B cell (primary cell): ENCODE measurements at regions not wholly inside any gene's neighbourhood (a gene's known extent, or its start where the extent isn't known, plus 50 kb on each side); places are given as distances from the start of the nearest gene placed in this dataset.

Experiments used
- ATAC-seq: fragments of 200-7000 bp; cut with Tn5 transposase; one replicate; pipeline ENCODE4 v1.10.0; 2021; ENCODE audit warnings: low read depth, mild to moderate bottlenecking, moderate number of reproducible peaks, moderate library complexity
- CTCF ChIA-PET: fragments of 350-600 bp; sonication (Branson Sonifier 250); formaldehyde crosslinking; loops from one replicate; lab custom pipeline; 2021; ENCODE audit warnings: antibody characterized with exemption, inconsistent platforms; lab: Charles Lee
- POLR2A ChIA-PET: fragments of 350-600 bp; sonication (Branson Sonifier 250); formaldehyde crosslinking; loops from one replicate; lab custom pipeline; 2021; ENCODE audit warnings: antibody characterized with exemption; lab: Charles Lee
- DNase-seq: peaks from one replicate; pipeline ENCODE4 v3.0.0; 2013
- H2AFZ ChIP-seq: 2 replicates; pipeline ENCODE4 v1.6.1; 2012; ENCODE audit warnings: mild to moderate bottlenecking, low read depth, low read length; ENCODE audit not compliant: insufficient read depth, poor library complexity, severe bottlenecking
- H3K27ac ChIP-seq, 2 donors: 1 replicate in 1 of 2; 2 replicates in 1 of 2; pipeline ENCODE4 v1.5.1; 2012 to 2013; ENCODE audit warnings: low read length in 2 of 2, mild to moderate bottlenecking in 2 of 2, moderate library complexity in 1 of 2
- H3K27me3 ChIP-seq, 4 experiments: fragments of 200-600 bp in 1 of 4; sonication (generic) in 1 of 4; replicated peaks in 1 of 4; 1 replicate in 2 of 4; 2 replicates in 2 of 4; pipeline versions ENCODE4 v1.6.1 to v1.7.0; 2013 to 2016; ENCODE audit warnings: low read length in 3 of 4, mild to moderate bottlenecking in 2 of 4, mixed read lengths in 1 of 4, moderate library complexity in 1 of 4; ENCODE audit not compliant: insufficient read depth in 4 of 4, control insufficient read depth in 3 of 4; ENCODE audit errors: control extremely low read depth in 1 of 4
- H3K36me3 ChIP-seq, 2 experiments: replicated peaks in 1 of 2; 1 replicate in 1 of 2; 2 replicates in 1 of 2; pipeline versions ENCODE4 v1.6.1 to v1.7.1; 2013; ENCODE audit warnings: low read length in 1 of 2; ENCODE audit not compliant: insufficient read depth in 2 of 2, control insufficient read depth in 1 of 2; ENCODE audit errors: control extremely low read depth in 1 of 2, extremely low read depth in 1 of 2
- H3K4me1 ChIP-seq, 2 donors: fragments of 200-600 bp in 1 of 2; sonication (generic) in 1 of 2; 1 replicate in 1 of 2; 2 replicates in 1 of 2; pipeline versions ENCODE4 v1.5.1 to v1.6.1; 2013 to 2017; ENCODE audit warnings: low read length in 2 of 2; ENCODE audit not compliant: control insufficient read depth in 2 of 2, insufficient read depth in 2 of 2
- H3K4me2 ChIP-seq: replicated peaks from 2 replicates; pipeline ENCODE3; 2012; ENCODE audit warnings: mild to moderate bottlenecking, low read depth, low read length; ENCODE audit not compliant: poor library complexity, severe bottlenecking
- H3K4me3 ChIP-seq, 5 experiments: fragments of 200-600 bp in 1 of 5; sonication (generic) in 1 of 5; 1 replicate in 3 of 5; 2 replicates in 2 of 5; pipeline versions ENCODE4 v1.5.1 to v1.7.0; 2011 to 2016; ENCODE audit warnings: low read length in 4 of 5, mild to moderate bottlenecking in 4 of 5, low read depth in 2 of 5, control low read depth in 1 of 5, moderate library complexity in 1 of 5; ENCODE audit not compliant: insufficient read depth in 1 of 5; ENCODE audit errors: control extremely low read depth in 1 of 5, extremely low read depth in 1 of 5
- H3K79me2 ChIP-seq: fragments of 200-600 bp; sonication (generic); one replicate; pipeline ENCODE4 v1.6.0; 2016; ENCODE audit warnings: low read length; ENCODE audit not compliant: control insufficient read depth, insufficient read depth
- H3K9ac ChIP-seq: fragments of 200-600 bp; sonication (generic); 2 replicates; pipeline ENCODE4 v1.6.1; 2017; ENCODE audit warnings: mild to moderate bottlenecking, low read length, moderate library complexity
- H3K9me3 ChIP-seq, 3 donors: one replicate each; pipeline versions ENCODE4 v1.6.1 to v1.7.1; 2013; ENCODE audit warnings: low read length in 2 of 3; ENCODE audit not compliant: control insufficient read depth in 2 of 3, insufficient read depth in 1 of 3; ENCODE audit errors: control extremely low read depth in 1 of 3
- H4K20me1 ChIP-seq: 2 replicates; pipeline ENCODE4 v1.6.0; 2012; ENCODE audit warnings: mild to moderate bottlenecking, low read length; ENCODE audit not compliant: insufficient read depth, control insufficient read depth, poor library complexity, severe bottlenecking
- H3K27ac Mint-ChIP-seq: one replicate; pipeline ENCODE4 v1.8.0; 2021; ENCODE audit warnings: mixed read lengths
- H3K27me3 Mint-ChIP-seq: one replicate; pipeline ENCODE4 v1.8.0; 2021; ENCODE audit warnings: mixed read lengths
- H3K4me1 Mint-ChIP-seq: one replicate; pipeline ENCODE4 v1.8.0; 2021; ENCODE audit warnings: mixed read lengths
- H3K4me3 Mint-ChIP-seq: one replicate; pipeline ENCODE4 v1.8.0; 2021; ENCODE audit warnings: mixed read lengths
- H3K9me3 Mint-ChIP-seq: one replicate; pipeline ENCODE4 v1.8.0; 2022; ENCODE audit warnings: mixed read lengths; ENCODE audit not compliant: insufficient read depth
- EZH2 ChIP-seq: IDR thresholded peaks from 2 replicates; pipeline ENCODE4 v1.6.1; 2012; ENCODE audit warnings: borderline replicate concordance, low read depth, mild to moderate bottlenecking, moderate library complexity, low read length; ENCODE audit not compliant: insufficient read depth, poor library complexity, severe bottlenecking
- WGBS: methylation state at CpG from one replicate; pipeline ENCODE4 v1.1.5; 2013; ENCODE audit warnings: missing lambda C conversion rate; ENCODE audit not compliant: insufficient coverage; 5-methylcytosine and 5-hydroxymethylcytosine counted together
- intact Hi-C: fragments of 100-400 bp; cut with micrococcal nuclease; formaldehyde crosslinking; loops from one replicate; pipeline ENCODE4 v1.10.0; 2022
- TF ChIP-seq, protein P1 (sequence below): fragments of 200-600 bp; IDR thresholded peaks from one replicate; pipeline ENCODE4 v1.8.0; 2022; ENCODE audit warnings: antibody characterized with exemption, mild to moderate bottlenecking

DNA sequence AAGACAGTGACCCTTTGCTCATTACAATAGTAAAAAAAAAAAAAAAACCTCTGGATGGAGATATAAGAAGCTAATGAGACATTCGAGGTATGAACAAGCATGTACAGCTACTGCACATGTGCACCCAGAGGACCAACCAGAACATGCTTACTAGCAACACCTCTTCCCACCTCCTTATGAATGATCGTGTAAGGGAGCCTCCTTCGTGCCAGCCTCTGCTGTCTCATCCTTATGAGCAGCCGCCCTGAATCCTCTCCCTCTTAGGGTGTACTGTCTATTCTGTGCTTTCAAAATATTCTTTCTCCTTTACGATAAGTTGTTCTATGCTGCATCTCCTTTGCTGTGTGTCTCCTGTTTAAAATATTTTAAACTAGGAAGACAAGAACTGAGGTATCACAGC lies 91.4 kb upstream of the ACSL3 start:
- Histone ChIP-seq H3K4me3 (no peak overlapping the region), H3K4me1 (no peaks in the 10 kb centered on the region), H4K20me1 (no peaks in the 10 kb centered on the region), H3K4me2 (no peak overlapping the region), H3K9me3 (no peaks in the 10 kb centered on the region), H3K27me3 (no peaks in the 10 kb centered on the region), H3K27ac (no peak overlapping the region), H3K9ac (no peak overlapping the region), H3K36me3 (no peaks in the 10 kb centered on the region), H2AFZ (no peak overlapping the region), H3K79me2 (no peaks in the 10 kb centered on the region)
- no peaks in the 10 kb centered on the region for H3K4me1 Mint-ChIP-seq
- peaks cover 26% of the 10 kb centered on the region for H3K27me3 Mint-ChIP-seq
- H3K27ac Mint-ChIP-seq: no peak overlapping the region
- WGBS: no CpG with 5 or more reads among the region's 5 CpGs
- no peak for DNase-seq
- H3K9me3 Mint-ChIP-seq: no peaks in the 10 kb centered on the region
- TF ChIP-seq, protein P1, sequence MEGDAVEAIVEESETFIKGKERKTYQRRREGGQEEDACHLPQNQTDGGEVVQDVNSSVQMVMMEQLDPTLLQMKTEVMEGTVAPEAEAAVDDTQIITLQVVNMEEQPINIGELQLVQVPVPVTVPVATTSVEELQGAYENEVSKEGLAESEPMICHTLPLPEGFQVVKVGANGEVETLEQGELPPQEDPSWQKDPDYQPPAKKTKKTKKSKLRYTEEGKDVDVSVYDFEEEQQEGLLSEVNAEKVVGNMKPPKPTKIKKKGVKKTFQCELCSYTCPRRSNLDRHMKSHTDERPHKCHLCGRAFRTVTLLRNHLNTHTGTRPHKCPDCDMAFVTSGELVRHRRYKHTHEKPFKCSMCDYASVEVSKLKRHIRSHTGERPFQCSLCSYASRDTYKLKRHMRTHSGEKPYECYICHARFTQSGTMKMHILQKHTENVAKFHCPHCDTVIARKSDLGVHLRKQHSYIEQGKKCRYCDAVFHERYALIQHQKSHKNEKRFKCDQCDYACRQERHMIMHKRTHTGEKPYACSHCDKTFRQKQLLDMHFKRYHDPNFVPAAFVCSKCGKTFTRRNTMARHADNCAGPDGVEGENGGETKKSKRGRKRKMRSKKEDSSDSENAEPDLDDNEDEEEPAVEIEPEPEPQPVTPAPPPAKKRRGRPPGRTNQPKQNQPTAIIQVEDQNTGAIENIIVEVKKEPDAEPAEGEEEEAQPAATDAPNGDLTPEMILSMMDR: no peak
- intact Hi-C loops: no loop called here
- POLR2A ChIA-PET: no interaction called here
- CTCF ChIA-PET: no interaction called here
- ATAC-seq: no peak
- no peak overlapping the region for H3K4me3 Mint-ChIP-seq

DNA sequence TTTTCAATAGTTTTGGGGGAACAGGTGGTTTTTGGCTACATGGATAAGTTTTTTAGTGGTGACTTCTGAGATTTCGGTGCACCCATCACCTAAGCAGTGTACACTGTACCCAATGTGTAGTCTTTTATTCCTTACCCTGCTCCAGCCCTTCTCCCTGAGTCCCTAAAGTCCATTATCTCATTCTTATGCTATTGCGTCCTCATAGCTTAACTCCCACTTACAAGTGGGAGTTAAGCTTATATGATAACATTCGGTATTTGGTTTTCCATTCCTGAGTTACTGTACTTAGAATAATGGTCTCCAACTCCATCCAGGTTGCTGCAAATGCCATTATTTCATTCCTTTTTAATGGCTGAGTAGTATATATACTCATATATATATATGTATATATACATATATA lies 90.9 kb upstream of the ACSL3 start:
- Mint-ChIP-seq H3K27ac (no peak overlapping the region), H3K9me3 (no peaks in the 10 kb centered on the region), H3K4me1 (no peaks in the 10 kb centered on the region), H3K4me3 (no peak overlapping the region), H3K27me3 (peaks cover 28% of the 10 kb centered on the region)
- Histone ChIP-seq H3K27ac (no peak overlapping the region), H4K20me1 (no peaks in the 10 kb centered on the region), H3K36me3 (no peaks in the 10 kb centered on the region), H3K9me3 (no peaks in the 10 kb centered on the region), H3K4me3 (no peak overlapping the region), H3K27me3 (no peaks in the 10 kb centered on the region), H3K9ac (no peak overlapping the region), H3K4me2 (no peak overlapping the region), H3K79me2 (no peaks in the 10 kb centered on the region), H2AFZ (no peak overlapping the region), H3K4me1 (no peaks in the 10 kb centered on the region)
- no CpG with 5 or more reads among the region's 3 CpGs for WGBS
- ChIA-PET POLR2A (no interaction called here), CTCF (no interaction called here)
- intact Hi-C loops: no loop called here
- DNase-seq (no peak), ATAC-seq (no peak)
- no peak for TF ChIP-seq EZH2
- TF ChIP-seq, protein P1: no peak
